Fibroblast of pulmonary artery (primary cell): ENCODE measurements at regions not wholly inside any gene's neighbourhood (a gene's known extent, or its start where the extent isn't known, plus 50 kb on each side); places are given as distances from the start of the nearest gene placed in this dataset.
"Not testable (repeated sequence)": the region's sequence is repeated elsewhere in the genome, so short reads cannot be mapped to it uniquely, and the experiment has no call there.

Source experiments
- DNase-seq: peaks from one replicate; pipeline ENCODE4 v3.0.0-alpha.2; 2010; ENCODE audit warnings: low read depth
- H3K4me3 ChIP-seq: replicated peaks from 2 replicates; pipeline ENCODE4 v1.5.1; 2011; ENCODE audit warnings: low read depth, mild to moderate bottlenecking, control low read depth, low read length, moderate library complexity
- CTCF ChIP-seq: IDR thresholded peaks from 2 replicates; pipeline ENCODE4 v1.5.1; 2011; ENCODE audit warnings: mild to moderate bottlenecking, control low read depth, low read length, inconsistent platforms; ENCODE audit errors: missing control alignments

- no peak overlapping the region for H3K4me3 ChIP-seq
- DNase-seq = no peak
- no peak for TF ChIP-seq CTCF
Observed at GRCh38 chrX:16347968-16348670, 180.8 kb downstream of the MAGEB17 start.

- H3K4me3 ChIP-seq = no peak overlapping the region
- TF ChIP-seq CTCF = no peak
- no peak for DNase-seq
Observed at GRCh38 chrX:16357902-16358301, 190.6 kb downstream of the MAGEB17 start.

GRCh38 chrX:16360056-16360455 is 192.8 kb downstream of the MAGEB17 start:
- not testable (repeated sequence) for H3K4me3 ChIP-seq, DNase-seq

GRCh38 chrX:16368696-16369095 is 201.4 kb downstream of the MAGEB17 start:
- TF ChIP-seq CTCF = no peak
- DNase-seq = no peak
- no peak overlapping the region for H3K4me3 ChIP-seq

- DNase-seq = no peak
- no peak overlapping the region for H3K4me3 ChIP-seq
- TF ChIP-seq CTCF = no peak
Observed at GRCh38 chrX:16376056-16376455, 208.8 kb downstream of the MAGEB17 start.

GRCh38 chrX:16386126-16386525 is 218.8 kb downstream of the MAGEB17 start:
- no peak for TF ChIP-seq CTCF
- no peak for DNase-seq
- H3K4me3 ChIP-seq = no peak overlapping the region

- no peak for TF ChIP-seq CTCF
Observed at GRCh38 chrX:16392597-16392996, 225.3 kb downstream of the MAGEB17 start.

More at GRCh38 chrX:16392597-16392996, 225.3 kb downstream of the MAGEB17 start:
- DNase-seq = no peak
- no peak overlapping the region for H3K4me3 ChIP-seq
